ENCODE measurements at regions not wholly inside any gene's neighbourhood (a gene's known extent, or its start where the extent isn't known, plus 50 kb on each side); places are given as distances from the start of the nearest gene placed in this dataset.

- no peak for FAIRE-seq
- no peak for DNase-seq (ENCODE audit: low spot score in 2 of 2)
Measured at GRCh38 chr3:107943786-107944523, 146.9 kb downstream of the CD47 start.

- FAIRE-seq (no peak), DNase-seq (ENCODE audit: low spot score in 2 of 2) (no peak)
Measured at GRCh38 chr3:107942951-107943749, 147.7 kb downstream of the CD47 start.

- no peak for FAIRE-seq
- DNase-seq (ENCODE audit: low spot score in 2 of 2) = no peak
Measured at GRCh38 chr3:107942244-107942643, 148.6 kb downstream of the CD47 start.

DNA sequence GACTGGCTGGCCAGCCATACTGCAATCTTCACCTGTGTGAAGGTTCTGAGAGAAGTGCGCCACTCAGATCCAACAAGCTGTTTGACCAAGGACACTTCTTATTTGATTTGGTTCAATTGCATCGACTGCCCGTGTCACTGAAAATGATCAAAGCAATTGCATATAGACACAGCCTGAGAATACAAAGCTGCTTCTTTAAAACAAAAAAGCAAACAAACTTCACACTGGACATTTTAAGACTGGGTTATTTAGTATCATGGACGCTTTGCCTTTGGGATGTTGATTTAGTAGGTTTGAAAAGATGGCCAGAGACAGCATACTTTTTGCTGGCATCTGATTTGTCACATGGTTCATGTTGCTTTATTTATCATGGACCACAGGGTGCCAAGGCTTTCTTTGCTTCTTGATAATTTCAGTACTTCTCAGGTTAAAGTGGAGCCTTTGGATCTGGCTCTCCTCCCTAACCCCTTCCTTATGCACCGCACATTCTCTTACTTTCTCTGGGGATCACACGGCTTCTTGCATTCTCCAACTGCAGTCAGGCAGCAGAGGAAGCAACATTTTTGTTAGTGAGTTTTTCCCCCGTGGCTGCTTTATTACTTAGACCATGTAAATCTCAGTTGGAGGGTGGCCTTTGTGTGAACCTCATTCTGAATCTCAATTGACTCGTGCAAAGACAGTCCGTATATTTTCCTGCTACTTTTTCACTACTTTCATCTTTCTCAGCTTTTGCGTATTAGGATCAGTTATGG, 151.0 kb downstream of the CD47 start:
- DNase-seq (ENCODE audit: low spot score in 2 of 2) (no peak), FAIRE-seq (no peak)

- no peak for FAIRE-seq
- no peak for DNase-seq (ENCODE audit: low spot score in 2 of 2)
Measured at GRCh38 chr3:107938143-107938542, 152.7 kb downstream of the CD47 start.

DNA sequence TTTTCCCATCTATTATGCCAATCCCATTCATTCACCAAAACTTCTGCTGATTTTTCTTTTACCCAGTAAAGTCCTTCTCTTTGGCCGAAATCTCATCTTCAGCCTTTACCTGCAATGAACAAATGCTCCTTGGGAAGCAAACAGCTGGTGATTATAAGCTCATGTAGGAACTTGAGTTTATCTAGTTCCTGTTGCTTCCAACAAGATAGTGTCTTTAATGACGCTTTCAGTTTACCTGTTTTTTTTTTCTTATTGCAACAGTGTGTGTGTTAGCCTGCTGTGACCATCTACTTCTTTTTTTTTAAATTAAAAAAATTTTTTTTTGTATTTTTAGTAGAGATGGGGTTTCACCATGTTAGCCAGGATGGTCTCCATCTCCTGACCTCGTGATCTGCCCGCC, 156.0 kb downstream of the CD47 start:
- DNase-seq (ENCODE audit: low spot score in 2 of 2) (no peak), FAIRE-seq (no peak)

- DNase-seq (ENCODE audit: low spot score in 2 of 2) = no peak
- no peak for FAIRE-seq
Measured at GRCh38 chr3:107933450-107933849, 157.4 kb downstream of the CD47 start.

GRCh38 chr3:107931326-107931725, 159.5 kb downstream of the CD47 start:
- FAIRE-seq = no peak
- no peak for DNase-seq (ENCODE audit: low spot score in 2 of 2)

- FAIRE-seq = no peak
Measured at GRCh38 chr3:107929088-107929487, 161.7 kb downstream of the CD47 start.

DNA sequence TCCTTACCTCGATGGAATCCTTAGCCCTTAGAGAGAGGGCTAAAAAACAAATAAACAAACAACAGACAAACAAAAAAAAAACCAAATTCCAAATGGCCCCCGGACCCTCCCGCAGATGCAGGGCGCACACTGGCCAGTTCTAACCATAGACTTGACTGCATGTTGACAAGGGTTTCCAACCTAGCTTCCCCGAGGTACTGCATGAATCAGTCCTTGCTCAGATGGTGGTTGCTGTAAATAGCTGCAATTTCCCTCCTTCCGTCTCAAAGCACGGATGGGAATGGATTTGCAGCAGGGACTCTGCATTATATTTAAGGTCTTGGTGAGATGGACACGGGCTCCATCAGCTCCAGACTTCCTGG, 162.8 kb downstream of the CD47 start:
- peak in 1 of 2 donors; percentile 25 for DNase-seq (ENCODE audit: low spot score in 2 of 2)
- no peak for FAIRE-seq

More at GRCh38 chr3:107929088-107929487, 161.7 kb downstream of the CD47 start:
- no peak for DNase-seq (ENCODE audit: low spot score in 2 of 2)

DNA sequence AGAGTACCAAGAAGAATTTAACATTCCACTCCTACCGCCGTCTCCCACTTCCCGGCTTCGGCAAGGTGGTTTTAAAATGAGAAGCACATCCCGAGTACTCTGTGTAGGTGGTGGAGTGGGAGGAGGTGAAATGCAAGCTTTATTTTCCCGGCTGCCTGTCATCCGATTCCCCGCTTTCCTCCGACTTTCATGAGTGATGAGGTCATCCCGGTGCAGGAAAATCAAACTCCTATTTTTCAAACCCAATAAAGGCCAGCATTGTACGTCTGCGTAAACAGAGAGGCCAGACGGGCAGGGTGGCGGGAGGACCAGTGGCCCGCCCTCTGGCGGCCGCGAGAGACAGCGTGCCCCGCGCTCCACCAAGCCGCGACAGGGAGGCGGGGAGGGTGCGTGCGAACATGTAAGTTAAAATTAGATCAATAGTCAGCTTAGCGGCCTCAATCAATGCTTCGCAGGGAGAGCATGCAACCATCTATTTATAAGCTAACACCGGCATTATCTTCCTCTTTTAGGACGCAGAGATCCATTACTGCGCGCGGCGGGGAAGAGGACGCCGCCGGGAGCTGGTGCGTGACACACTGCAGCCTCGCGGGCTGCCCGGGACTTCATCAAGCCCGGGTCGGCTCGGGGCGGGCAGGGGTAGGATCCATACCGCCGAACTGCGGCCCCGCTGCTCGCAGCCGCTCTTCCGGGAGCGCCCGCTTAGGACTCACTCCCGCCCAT, 163.3 kb downstream of the CD47 start:
- no peak for FAIRE-seq
- DNase-seq (ENCODE audit: low spot score in 2 of 2) = peak; percentile 82 to 83

- FAIRE-seq (no peak), DNase-seq (ENCODE audit: low spot score in 2 of 2) (no peak)
Measured at GRCh38 chr3:107925851-107926250, 165.0 kb downstream of the CD47 start.

GRCh38 chr3:107921038-107921437, 169.8 kb downstream of the CD47 start:
- FAIRE-seq = no peak
- no peak for DNase-seq (ENCODE audit: low spot score in 2 of 2)

- DNase-seq (ENCODE audit: low spot score in 2 of 2) (no peak), FAIRE-seq (no peak)
Measured at GRCh38 chr3:107920538-107920937, 170.3 kb downstream of the CD47 start.

DNA sequence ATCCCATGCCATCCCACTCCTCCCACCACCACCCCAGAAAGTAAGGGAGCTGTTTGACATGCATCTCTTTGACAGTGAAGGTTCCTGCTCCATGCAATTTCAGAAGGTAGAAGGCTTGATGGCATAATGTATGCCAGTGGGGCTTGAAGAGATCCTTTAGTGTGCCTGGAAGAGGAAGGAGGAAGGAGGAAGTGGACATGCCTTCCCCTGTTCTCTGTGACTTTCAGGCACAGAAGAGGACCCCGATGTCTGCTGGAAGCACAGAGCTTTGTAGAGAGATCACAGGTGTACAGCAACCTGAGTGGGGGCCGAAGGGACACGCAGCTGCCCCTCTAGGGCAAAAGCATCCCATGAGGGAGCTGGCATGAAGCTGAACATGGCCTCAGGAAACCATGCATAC, 171.6 kb downstream of the CD47 start:
- DNase-seq (ENCODE audit: low spot score in 2 of 2) = no peak
- FAIRE-seq = no peak

- DNase-seq (ENCODE audit: low spot score in 2 of 2) (no peak), FAIRE-seq (no peak)
Measured at GRCh38 chr3:107916171-107916570, 174.7 kb downstream of the CD47 start.

DNA sequence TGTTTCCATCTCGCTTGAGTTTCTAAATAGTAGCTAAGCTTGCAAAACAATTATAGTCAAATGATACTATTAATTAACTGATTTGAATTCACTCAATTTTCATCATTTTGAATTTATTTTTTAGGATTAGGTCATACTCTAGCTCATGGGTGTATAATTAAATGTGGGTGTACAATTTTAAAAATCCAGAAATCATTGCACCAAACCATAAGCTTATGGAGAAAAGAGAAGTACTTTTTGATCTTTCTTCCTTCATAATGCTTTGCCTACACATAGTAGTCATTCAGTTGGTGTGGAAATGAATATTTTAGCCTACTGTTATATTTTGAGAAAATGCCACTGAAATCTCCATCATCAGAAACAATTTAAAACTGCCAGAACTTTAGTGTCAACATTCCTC, 175.1 kb downstream of the CD47 start:
- FAIRE-seq (no peak), DNase-seq (ENCODE audit: low spot score in 2 of 2) (no peak)

DNA sequence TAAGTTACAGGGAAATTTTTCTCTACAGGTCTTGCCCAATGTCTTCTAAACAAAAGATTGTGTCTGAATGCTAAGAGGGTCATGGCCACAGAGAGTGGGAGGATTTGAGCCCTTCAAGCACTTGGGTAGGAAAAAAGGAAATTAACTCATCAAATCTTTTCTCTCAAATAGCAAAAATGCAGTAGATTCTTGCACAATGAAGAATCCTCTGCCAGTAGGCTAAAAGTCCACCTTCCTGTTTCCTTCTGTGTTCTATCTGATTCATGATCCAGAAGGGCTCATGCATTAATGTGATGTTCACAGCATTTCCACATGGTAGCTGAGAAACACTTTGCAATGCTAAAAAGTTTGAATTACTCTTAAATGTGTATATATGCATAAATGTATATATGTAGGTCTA, 177.1 kb downstream of the CD47 start:
- DNase-seq (ENCODE audit: low spot score in 2 of 2) (no peak), FAIRE-seq (no peak)

DNA sequence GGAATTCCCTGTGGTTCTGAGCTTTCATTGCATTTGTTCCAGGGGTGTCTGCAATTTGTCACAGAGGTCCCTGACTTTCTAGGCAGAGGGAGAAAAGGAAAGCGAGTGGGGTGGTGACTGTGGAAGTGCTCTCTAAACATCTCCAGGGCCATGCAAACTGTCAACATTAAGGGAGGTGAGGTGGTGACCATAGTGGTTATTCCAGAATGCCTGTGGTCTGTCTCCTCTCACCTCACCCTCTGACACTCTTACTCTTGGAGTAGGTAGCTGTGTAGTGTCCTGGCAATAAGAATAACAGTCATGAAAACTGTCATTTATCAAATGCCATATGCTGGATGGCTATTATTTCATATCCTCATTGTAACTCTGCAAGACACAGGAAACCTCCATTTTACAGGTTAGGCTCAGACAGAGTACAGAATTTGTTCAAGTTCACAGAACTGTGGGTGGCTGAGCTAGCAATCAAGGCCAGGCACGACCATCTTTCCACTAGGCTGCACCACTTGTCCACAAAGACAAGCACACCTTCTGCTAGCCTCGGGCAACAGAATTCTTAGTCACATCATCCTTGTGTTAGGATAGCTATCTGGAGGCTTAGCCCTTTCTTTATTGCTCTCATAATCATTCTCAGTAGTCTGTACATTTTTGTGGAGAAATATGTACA, 179.4 kb downstream of the CD47 start:
- FAIRE-seq = no peak
- no peak for DNase-seq (ENCODE audit: low spot score in 2 of 2)

GRCh38 chr3:107910713-107911259, 180.0 kb downstream of the CD47 start:
- no peak for DNase-seq (ENCODE audit: low spot score in 2 of 2)
- FAIRE-seq = no peak
